Activated T-cell treated with anti-CD3 and anti-CD28 coated beads, Interleukin-2, amount 50 U/mL, for 1 hour (primary cell): ENCODE measurements at regions not wholly inside any gene's neighbourhood (a gene's known extent, or its start where the extent isn't known, plus 50 kb on each side); places are given as distances from the start of the nearest gene placed in this dataset.

Source experiments
- DNase-seq: peaks from one replicate; pipeline ENCODE4 v3.0.0-alpha.2; 2020

- DNase-seq, result no peak
These were observed 58.8 kb upstream of the SLCO4A1 start for GRCh38 chr20:62583424-62583920.

GRCh38 chr20:62584671-62585460 lies 57.4 kb upstream of the SLCO4A1 start:
- no peak for DNase-seq

GRCh38 chr20:62585461-62585970 lies 56.8 kb upstream of the SLCO4A1 start:
- no peak for DNase-seq

- DNase-seq, result no peak
These were observed 55.5 kb upstream of the SLCO4A1 start for GRCh38 chr20:62586799-62587198.

GRCh38 chr20:62587757-62588402 lies 54.4 kb upstream of the SLCO4A1 start:
- no peak for DNase-seq

- DNase-seq, result no peak
These were observed 53.7 kb upstream of the SLCO4A1 start for GRCh38 chr20:62588458-62589149.

- DNase-seq, result no peak
These were observed 53.2 kb upstream of the SLCO4A1 start for GRCh38 chr20:62589150-62589498.

GRCh38 chr20:62589720-62590119 lies 52.6 kb upstream of the SLCO4A1 start:
- no peak for DNase-seq

- DNase-seq, result no peak
These were observed 51.8 kb upstream of the SLCO4A1 start for GRCh38 chr20:62590309-62591121.

GRCh38 chr20:62591122-62591468 lies 51.2 kb upstream of the SLCO4A1 start:
- DNase-seq, result no peak

GRCh38 chr20:62591591-62591990 lies 50.7 kb upstream of the SLCO4A1 start:
- DNase-seq, result no peak
